GM12865 (cell line): ENCODE measurements at regions not wholly inside any gene's neighbourhood (a gene's known extent, or its start where the extent isn't known, plus 50 kb on each side); places are given as distances from the start of the nearest gene placed in this dataset.

ENCODE experiments used
- DNase-seq: peaks from one replicate; pipeline ENCODE4 v3.0.0; 2010; ENCODE audit warnings: low read depth
- H3K4me3 ChIP-seq: 2 replicates; pipeline ENCODE4 v1.5.1; 2011; ENCODE audit warnings: mild to moderate bottlenecking, low read depth, low read length, control low read depth
- CTCF ChIP-seq: IDR thresholded peaks from 2 replicates; pipeline ENCODE4 v1.5.1; 2011; ENCODE audit warnings: low read length, control low read depth, low read depth, inconsistent platforms; ENCODE audit not compliant: insufficient read depth; ENCODE audit errors: missing control alignments

DNA sequence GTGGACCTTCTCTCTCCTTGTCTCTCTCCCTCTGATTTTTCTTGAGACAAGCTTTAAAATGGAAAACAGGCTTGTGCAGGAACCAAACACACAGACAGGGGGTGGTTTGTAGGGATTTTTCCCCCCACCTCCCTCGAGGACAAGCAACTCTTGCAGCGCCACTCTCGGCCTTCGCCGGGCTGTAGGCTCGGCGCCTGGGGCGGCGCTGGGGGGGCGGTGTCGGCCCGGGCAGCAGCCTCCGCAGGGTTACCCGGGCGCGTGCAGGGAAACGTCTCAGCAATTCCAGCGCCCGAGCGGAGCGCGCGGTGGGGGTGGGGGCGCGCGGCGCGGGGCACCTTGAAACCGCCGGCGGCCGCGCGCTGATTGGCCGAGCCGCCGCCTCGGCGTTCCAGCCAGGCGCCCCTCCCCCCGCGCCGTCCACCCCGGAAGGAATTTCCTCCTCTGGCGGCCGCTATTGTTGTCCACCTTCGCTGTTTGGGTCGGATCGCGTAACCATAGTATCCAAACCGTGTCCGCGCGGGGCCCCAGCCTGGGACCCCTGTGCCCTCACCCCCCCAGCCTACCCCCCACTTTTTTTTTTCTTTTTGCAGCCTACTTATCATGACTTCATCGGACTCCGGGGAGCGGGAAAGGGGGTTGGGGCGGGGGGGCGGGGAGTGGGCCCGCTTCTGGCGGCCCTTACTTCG, 59.8 kb upstream of the ACOT11 start:
- peak; percentile 88 for DNase-seq
- peak overlapping the region; percentile 92 for H3K4me3 ChIP-seq

GRCh38 chr1:54487571-54488050, 60.4 kb upstream of the ACOT11 start:
- TF ChIP-seq CTCF, result no peak
- DNase-seq, result no peak
- peak overlapping the region; percentile 37 for H3K4me3 ChIP-seq

More for the DNA sequence above, 59.8 kb upstream of the ACOT11 start:
- TF ChIP-seq CTCF, result no peak

- no peak for TF ChIP-seq CTCF
- H3K4me3 ChIP-seq, result no peak overlapping the region
- no peak for DNase-seq
Observed at GRCh38 chr1:54486907-54487306, 61.1 kb upstream of the ACOT11 start.

GRCh38 chr1:54485416-54485815, 62.6 kb upstream of the ACOT11 start:
- TF ChIP-seq CTCF, result no peak
- no peak for DNase-seq
- no peak overlapping the region for H3K4me3 ChIP-seq

DNA sequence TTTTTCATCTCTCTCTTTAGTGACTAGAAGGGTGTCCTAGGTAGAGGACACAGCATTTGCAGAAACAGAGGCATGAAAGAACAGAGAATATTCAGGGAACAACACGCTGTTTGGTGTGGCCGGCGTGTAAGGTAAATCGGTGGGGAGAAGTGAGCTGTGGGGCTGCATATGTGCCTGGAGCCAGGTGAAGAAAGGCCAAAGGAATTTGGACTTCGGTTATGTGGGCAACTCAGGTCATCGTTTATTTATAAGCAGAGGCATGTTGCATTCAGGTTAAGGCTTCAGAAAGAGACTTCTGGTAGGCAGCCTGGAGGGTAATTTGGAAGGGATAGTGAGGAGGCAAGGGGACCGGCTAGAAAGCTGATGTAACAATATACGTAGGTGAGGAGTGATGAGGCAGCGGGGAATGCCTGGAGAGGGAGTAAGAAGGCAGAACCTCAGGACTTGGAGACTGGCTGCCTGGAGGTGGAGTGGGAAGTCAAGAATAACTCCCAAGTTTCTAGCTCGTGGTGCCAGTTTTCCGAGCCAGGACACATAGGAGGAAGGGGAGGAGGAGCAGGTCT, 64.1 kb upstream of the ACOT11 start:
- no peak for TF ChIP-seq CTCF
- H3K4me3 ChIP-seq, result no peak overlapping the region
- no peak for DNase-seq

DNA sequence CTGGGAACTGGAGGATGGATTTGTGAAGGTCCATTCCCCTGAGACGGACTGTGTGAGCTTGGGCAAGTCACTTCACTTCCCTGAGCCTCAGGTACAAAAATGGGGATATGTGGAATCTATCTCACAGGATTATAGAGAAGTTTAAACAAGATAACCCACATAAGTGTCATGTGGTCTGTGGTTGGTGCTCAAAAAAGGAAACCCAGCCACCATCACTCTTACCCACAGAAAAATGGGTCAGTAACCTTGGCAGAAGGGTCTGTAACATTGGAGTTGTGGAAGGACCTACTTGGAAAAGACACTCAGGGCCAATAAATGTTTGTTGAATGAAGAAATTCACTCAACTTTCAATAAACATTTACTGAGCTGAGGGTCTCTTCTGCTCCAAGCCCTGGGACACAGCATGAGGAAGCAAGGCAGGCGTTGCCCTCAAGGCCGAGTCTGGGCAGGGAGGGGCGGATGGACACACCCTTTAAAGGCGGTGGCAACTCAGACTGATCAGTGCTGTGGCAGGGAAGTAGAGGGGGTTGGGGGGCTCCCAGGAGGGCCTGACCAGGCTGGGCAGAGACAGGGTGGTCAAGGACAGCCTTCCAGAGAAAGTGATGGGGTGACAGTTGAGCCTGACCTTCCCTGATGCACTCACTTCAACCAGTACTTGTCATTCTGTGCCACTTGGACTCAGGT, 66.7 kb upstream of the ACOT11 start:
- no peak for TF ChIP-seq CTCF
- no peak for DNase-seq
- H3K4me3 ChIP-seq, result no peak overlapping the region
